KMS-11 (cell line): ENCODE measurements at regions not wholly inside any gene's neighbourhood (a gene's known extent, or its start where the extent isn't known, plus 50 kb on each side); places are given as distances from the start of the nearest gene placed in this dataset.

Source experiments
- H2AFZ ChIP-seq: fragments of 200-600 bp; sonication (generic); 2 replicates; pipeline ENCODE4 v1.6.1; 2016; ENCODE audit warnings: antibody characterized with exemption, mixed run types, low read depth
- H3K27ac ChIP-seq: fragments of 200-600 bp; sonication (generic); 2 replicates; pipeline ENCODE4 v1.6.1; 2016; ENCODE audit warnings: mild to moderate bottlenecking, mixed run types
- H3K27me3 ChIP-seq: fragments of 200-600 bp; sonication (generic); 2 replicates; pipeline ENCODE4 v1.6.1; 2017; ENCODE audit warnings: mild to moderate bottlenecking, low read depth, mixed run types, moderate library complexity; ENCODE audit not compliant: insufficient read depth
- H3K36me3 ChIP-seq: fragments of 200-600 bp; sonication (generic); 2 replicates; pipeline ENCODE4 v1.6.1; 2017; ENCODE audit warnings: mild to moderate bottlenecking, mixed run types; ENCODE audit not compliant: insufficient read depth
- H3K4me1 ChIP-seq: fragments of 200-600 bp; sonication (generic); 2 replicates; pipeline ENCODE4 v1.6.1; 2016; ENCODE audit warnings: mild to moderate bottlenecking, low read depth, mixed run types; ENCODE audit not compliant: poor library complexity, severe bottlenecking
- H3K4me2 ChIP-seq: fragments of 200-600 bp; sonication (generic); 2 replicates; pipeline ENCODE4 v1.7.0; 2016; ENCODE audit warnings: mild to moderate bottlenecking, mixed run types
- H3K4me3 ChIP-seq: fragments of 200-600 bp; sonication (generic); IDR thresholded peaks from 2 replicates; pipeline ENCODE4 v1.6.1; 2017; ENCODE audit warnings: low read depth, low read length, mixed read lengths; ENCODE audit not compliant: insufficient read depth
- H3K79me2 ChIP-seq: fragments of 200-600 bp; sonication (generic); 2 replicates; pipeline ENCODE4 v1.6.1; 2016; ENCODE audit warnings: low read depth, mixed run types; ENCODE audit not compliant: insufficient read depth
- H3K9ac ChIP-seq: fragments of 200-600 bp; sonication (generic); 2 replicates; pipeline ENCODE4 v1.6.1; 2016; ENCODE audit warnings: mild to moderate bottlenecking, mixed run types
- H4K20me1 ChIP-seq: fragments of 200-600 bp; sonication (generic); 2 replicates; pipeline ENCODE4 v1.6.1; 2016; ENCODE audit warnings: mild to moderate bottlenecking, mixed run types; ENCODE audit not compliant: insufficient read depth
- TF ChIP-seq, protein P1 (sequence below): fragments of 200-600 bp; sonication (generic); conservative IDR thresholded peaks from 2 replicates; pipeline ENCODE4 v1.6.1; 2017; ENCODE audit warnings: low read depth, mild to moderate bottlenecking, antibody characterized with exemption, low read length, moderate library complexity, mixed read lengths

DNA sequence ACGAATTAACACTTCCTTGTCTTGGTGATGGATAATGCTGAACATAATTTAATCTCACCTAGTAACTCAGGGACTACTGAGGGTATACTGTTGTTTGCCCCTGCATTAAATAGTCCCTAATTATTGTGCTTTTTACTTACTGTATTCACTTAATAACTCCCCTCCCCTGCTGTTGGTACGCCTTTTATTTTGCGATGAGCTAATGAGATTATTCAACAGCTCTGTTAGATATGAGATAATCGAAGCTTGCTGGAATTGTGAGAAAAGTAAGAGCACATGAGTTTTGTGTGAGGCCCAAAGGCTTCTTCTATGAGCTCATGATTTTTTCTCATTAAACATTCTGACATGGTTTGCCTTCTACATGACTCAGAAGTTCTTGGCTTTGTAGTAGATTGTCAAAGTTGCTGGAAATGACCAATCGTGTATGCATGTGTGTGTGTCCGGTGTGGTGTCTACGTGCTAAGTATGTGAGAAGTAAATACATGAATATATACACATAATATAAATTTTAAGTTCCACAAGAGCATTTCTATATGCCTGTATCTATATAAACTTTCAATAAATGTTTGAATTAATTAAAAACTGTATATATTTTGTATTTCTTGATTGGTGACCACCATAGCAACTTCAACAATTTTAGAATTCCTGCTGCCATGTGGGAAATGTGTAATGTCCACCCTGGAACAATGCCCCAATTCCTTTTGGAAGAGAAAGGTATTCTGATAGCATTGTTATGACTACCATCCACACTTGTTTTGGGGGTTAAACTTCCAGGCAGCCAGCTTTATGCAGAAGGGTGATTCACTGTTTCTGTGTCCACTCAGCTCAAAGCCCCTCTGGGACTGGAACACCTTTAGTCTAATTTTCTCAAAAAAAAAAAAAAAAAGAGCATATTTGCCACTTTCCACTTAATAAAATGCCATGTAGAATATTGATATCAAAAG lies 106.2 kb downstream of the SAMD9 start:
- H3K27ac ChIP-seq = no peak overlapping the region
- H3K9ac ChIP-seq = no peak overlapping the region
- no peak overlapping the region for H3K4me3 ChIP-seq

DNA sequence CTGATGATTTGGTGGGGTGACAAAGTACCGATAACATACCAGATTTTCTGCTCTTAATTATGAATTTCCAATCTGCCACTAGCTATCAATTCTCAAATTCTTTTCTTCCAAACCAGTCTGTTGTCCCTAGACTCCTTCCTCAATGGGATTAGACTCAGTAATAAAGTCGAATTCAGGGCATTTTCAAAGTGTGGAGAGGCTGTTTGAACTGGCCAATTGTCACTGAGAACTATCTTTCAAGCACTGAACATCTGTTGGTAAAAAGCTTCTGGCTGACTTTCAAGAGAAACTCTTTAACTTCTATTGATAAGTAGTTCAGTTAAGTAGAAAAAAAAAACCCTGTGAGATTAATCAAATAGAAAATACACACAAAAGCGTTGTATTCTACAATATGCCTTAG lies 108.9 kb downstream of the SAMD9 start:
- TF ChIP-seq, protein P1, sequence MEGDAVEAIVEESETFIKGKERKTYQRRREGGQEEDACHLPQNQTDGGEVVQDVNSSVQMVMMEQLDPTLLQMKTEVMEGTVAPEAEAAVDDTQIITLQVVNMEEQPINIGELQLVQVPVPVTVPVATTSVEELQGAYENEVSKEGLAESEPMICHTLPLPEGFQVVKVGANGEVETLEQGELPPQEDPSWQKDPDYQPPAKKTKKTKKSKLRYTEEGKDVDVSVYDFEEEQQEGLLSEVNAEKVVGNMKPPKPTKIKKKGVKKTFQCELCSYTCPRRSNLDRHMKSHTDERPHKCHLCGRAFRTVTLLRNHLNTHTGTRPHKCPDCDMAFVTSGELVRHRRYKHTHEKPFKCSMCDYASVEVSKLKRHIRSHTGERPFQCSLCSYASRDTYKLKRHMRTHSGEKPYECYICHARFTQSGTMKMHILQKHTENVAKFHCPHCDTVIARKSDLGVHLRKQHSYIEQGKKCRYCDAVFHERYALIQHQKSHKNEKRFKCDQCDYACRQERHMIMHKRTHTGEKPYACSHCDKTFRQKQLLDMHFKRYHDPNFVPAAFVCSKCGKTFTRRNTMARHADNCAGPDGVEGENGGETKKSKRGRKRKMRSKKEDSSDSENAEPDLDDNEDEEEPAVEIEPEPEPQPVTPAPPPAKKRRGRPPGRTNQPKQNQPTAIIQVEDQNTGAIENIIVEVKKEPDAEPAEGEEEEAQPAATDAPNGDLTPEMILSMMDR = no peak
- H3K4me2 ChIP-seq = no peak overlapping the region
- no peak overlapping the region for H2AFZ ChIP-seq
- H3K9ac ChIP-seq = no peak overlapping the region
- no peaks in the 10 kb centered on the region for H3K36me3 ChIP-seq
- no peaks in the 10 kb centered on the region for H3K4me1 ChIP-seq
- H3K27me3 ChIP-seq = no peaks in the 10 kb centered on the region
- H3K79me2 ChIP-seq = no peaks in the 10 kb centered on the region
- no peak overlapping the region for H3K4me3 ChIP-seq
- H3K27ac ChIP-seq = no peak overlapping the region
- H4K20me1 ChIP-seq = no peaks in the 10 kb centered on the region

More for the DNA sequence above, 106.2 kb downstream of the SAMD9 start:
- H3K4me1 ChIP-seq = no peaks in the 10 kb centered on the region
- H3K27me3 ChIP-seq = no peaks in the 10 kb centered on the region
- no peak overlapping the region for H2AFZ ChIP-seq
- H4K20me1 ChIP-seq = no peaks in the 10 kb centered on the region
- TF ChIP-seq, protein P1 = no peak
- H3K79me2 ChIP-seq = no peaks in the 10 kb centered on the region
- no peaks in the 10 kb centered on the region for H3K36me3 ChIP-seq
- H3K4me2 ChIP-seq = no peak overlapping the region

DNA sequence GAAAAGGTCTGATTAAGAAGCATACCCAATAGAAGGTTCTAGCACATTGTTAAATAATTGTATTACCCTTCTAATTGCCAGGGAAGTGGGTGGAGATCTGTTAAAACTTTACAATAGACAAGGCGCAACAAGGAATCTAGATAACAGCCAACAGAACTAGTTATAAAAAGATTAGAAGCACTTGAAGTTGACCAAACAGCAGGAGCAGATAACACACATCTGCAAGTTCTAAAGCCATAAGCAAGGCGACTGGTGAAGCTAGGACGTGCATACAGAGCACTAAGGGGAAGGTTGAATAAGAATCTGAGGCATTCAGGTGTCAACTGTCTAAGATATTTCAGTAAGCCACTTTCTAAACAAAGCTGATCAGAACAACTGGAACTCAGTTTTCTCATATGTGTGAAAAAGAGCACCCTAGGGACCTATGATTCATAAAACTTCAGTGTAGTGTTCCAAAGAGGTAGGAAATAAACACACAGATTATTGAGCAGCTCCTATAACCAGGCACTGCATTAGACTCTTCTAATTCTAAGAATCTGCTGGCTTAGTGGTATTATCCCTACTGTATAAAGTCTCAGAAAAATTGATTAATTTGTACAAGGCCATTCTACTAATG lies 111.2 kb downstream of the SAMD9 start:
- Histone ChIP-seq H3K4me3 (no peak overlapping the region), H3K4me1 (no peaks in the 10 kb centered on the region), H3K9ac (no peak overlapping the region), H3K4me2 (no peak overlapping the region), H3K27ac (no peak overlapping the region), H4K20me1 (no peaks in the 10 kb centered on the region), H3K27me3 (no peaks in the 10 kb centered on the region), H3K36me3 (no peaks in the 10 kb centered on the region), H3K79me2 (no peaks in the 10 kb centered on the region), H2AFZ (no peak overlapping the region)
- TF ChIP-seq, protein P1 = no peak

DNA sequence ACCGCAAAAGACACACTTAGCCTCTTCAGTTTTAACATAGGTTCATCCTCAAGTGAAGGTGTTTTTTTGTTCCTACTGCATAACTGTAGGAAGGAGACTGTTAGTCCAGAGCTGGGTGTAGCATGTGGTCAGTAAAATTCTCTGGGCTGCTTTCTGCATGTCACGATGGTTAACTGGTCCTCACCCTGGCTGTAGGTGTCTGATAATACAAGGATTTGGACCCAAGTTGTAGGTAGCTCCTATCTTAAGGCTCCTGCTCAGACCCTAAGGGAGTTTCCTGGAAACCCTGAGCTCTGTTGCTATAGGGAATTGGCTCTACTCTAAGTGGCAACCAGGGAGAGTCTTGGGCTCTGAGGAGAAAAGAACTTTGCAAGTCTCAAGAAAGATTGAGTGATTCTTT lies 112.9 kb downstream of the SAMD9 start:
- Histone ChIP-seq H3K27me3 (no peaks in the 10 kb centered on the region), H3K27ac (no peak overlapping the region), H4K20me1 (no peaks in the 10 kb centered on the region), H3K36me3 (no peaks in the 10 kb centered on the region), H3K79me2 (no peaks in the 10 kb centered on the region), H3K4me3 (no peak overlapping the region), H3K4me2 (no peak overlapping the region), H3K9ac (no peak overlapping the region), H2AFZ (no peak overlapping the region), H3K4me1 (no peaks in the 10 kb centered on the region)
- TF ChIP-seq, protein P1 = no peak
